SJCRH30 (cell line): ENCODE measurements at regions not wholly inside any gene's neighbourhood (a gene's known extent, or its start where the extent isn't known, plus 50 kb on each side); places are given as distances from the start of the nearest gene placed in this dataset.

Source experiments
- DNase-seq, 2 experiments: peaks; one replicate each; pipeline ENCODE4 v3.0.0-alpha.2; 2015 to 2020
- H3K27ac ChIP-seq: fragments of 250-450 bp; sonication (Bioruptor Pico); 2 replicates; pipeline ENCODE4 v1.5.1; 2020; ENCODE audit warnings: mild to moderate bottlenecking, moderate library complexity
- H3K27me3 ChIP-seq: fragments of 250-450 bp; sonication (Bioruptor Pico); 2 replicates; pipeline ENCODE4 v1.5.1; 2020; ENCODE audit warnings: mild to moderate bottlenecking, moderate library complexity
- H3K36me3 ChIP-seq: fragments of 250-450 bp; sonication (Bioruptor Pico); 2 replicates; pipeline ENCODE4 v1.5.1; 2020; ENCODE audit warnings: mild to moderate bottlenecking, moderate library complexity
- H3K4me1 ChIP-seq: fragments of 250-450 bp; sonication (Bioruptor Pico); 2 replicates; pipeline ENCODE4 v1.5.1; 2020; ENCODE audit warnings: mild to moderate bottlenecking, moderate library complexity
- H3K4me3 ChIP-seq: fragments of 250-450 bp; sonication (Bioruptor Pico); 2 replicates; pipeline ENCODE4 v1.5.1; 2020; ENCODE audit warnings: mild to moderate bottlenecking, moderate library complexity
- H3K9me3 ChIP-seq: fragments of 250-450 bp; sonication (Bioruptor Pico); replicated peaks from 2 replicates; pipeline ENCODE4 v1.5.1; 2020; ENCODE audit warnings: mild to moderate bottlenecking, moderate library complexity

GRCh38 chr1:164918140-164918539 lies 359.2 kb downstream of the PBX1 start:
- H3K27ac ChIP-seq = no peak overlapping the region
- no peaks in the 10 kb centered on the region for H3K4me1 ChIP-seq
- H3K4me3 ChIP-seq = no peak overlapping the region
- DNase-seq = no peak
- H3K9me3 ChIP-seq = no peaks in the 10 kb centered on the region
- 0 out of 2 replicates have a peak, but pooled peaks cover 3% of the 10 kb centered on the region for H3K27me3 ChIP-seq
- H3K36me3 ChIP-seq = no peaks in the 10 kb centered on the region

- Histone ChIP-seq H3K9me3 (no peaks in the 10 kb centered on the region), H3K27ac (no peak overlapping the region), H3K27me3 (no peaks in the 10 kb centered on the region), H3K4me3 (no peak overlapping the region), H3K4me1 (no peaks in the 10 kb centered on the region), H3K36me3 (no peaks in the 10 kb centered on the region)
- DNase-seq = peak in 1 of 2 experiments; percentile 40
Observed at GRCh38 chr1:164914208-164914607, 355.2 kb downstream of the PBX1 start.

GRCh38 chr1:164912290-164912689 lies 353.3 kb downstream of the PBX1 start:
- Histone ChIP-seq H3K27me3 (no peaks in the 10 kb centered on the region), H3K4me1 (no peaks in the 10 kb centered on the region), H3K36me3 (no peaks in the 10 kb centered on the region), H3K27ac (no peak overlapping the region), H3K9me3 (no peaks in the 10 kb centered on the region), H3K4me3 (no peak overlapping the region)
- no peak for DNase-seq

GRCh38 chr1:164910671-164911070 lies 351.7 kb downstream of the PBX1 start:
- H3K4me1 ChIP-seq = no peaks in the 10 kb centered on the region
- no peaks in the 10 kb centered on the region for H3K27me3 ChIP-seq
- no peaks in the 10 kb centered on the region for H3K36me3 ChIP-seq
- H3K27ac ChIP-seq = no peak overlapping the region
- no peaks in the 10 kb centered on the region for H3K9me3 ChIP-seq
- H3K4me3 ChIP-seq = no peak overlapping the region
- no peak for DNase-seq

GRCh38 chr1:164907666-164908065 lies 348.7 kb downstream of the PBX1 start:
- H3K36me3 ChIP-seq = no peaks in the 10 kb centered on the region
- no peaks in the 10 kb centered on the region for H3K27me3 ChIP-seq
- no peak overlapping the region for H3K4me3 ChIP-seq
- no peak overlapping the region for H3K27ac ChIP-seq
- H3K9me3 ChIP-seq = no peaks in the 10 kb centered on the region
- DNase-seq = no peak
- no peaks in the 10 kb centered on the region for H3K4me1 ChIP-seq

- Histone ChIP-seq H3K4me1 (no peaks in the 10 kb centered on the region), H3K27me3 (no peaks in the 10 kb centered on the region), H3K36me3 (no peaks in the 10 kb centered on the region), H3K9me3 (no peaks in the 10 kb centered on the region), H3K4me3 (no peak overlapping the region), H3K27ac (no peak overlapping the region)
- DNase-seq = no peak
Observed at GRCh38 chr1:164905869-164906268, 346.9 kb downstream of the PBX1 start.

- no peaks in the 10 kb centered on the region for H3K36me3 ChIP-seq
- H3K27ac ChIP-seq = no peak overlapping the region
- H3K4me1 ChIP-seq = no peaks in the 10 kb centered on the region
- H3K27me3 ChIP-seq = no peaks in the 10 kb centered on the region
- no peaks in the 10 kb centered on the region for H3K9me3 ChIP-seq
- H3K4me3 ChIP-seq = no peak overlapping the region
- DNase-seq = no peak
Observed at GRCh38 chr1:164902491-164902890, 343.5 kb downstream of the PBX1 start.
